ENCODE measurements at regions not wholly inside any gene's neighbourhood (a gene's known extent, or its start where the extent isn't known, plus 50 kb on each side); places are given as distances from the start of the nearest gene placed in this dataset.

GRCh38 chr3:1527786-1528185 is 435.0 kb downstream of the CNTN6 start:
- TF ChIP-seq CTCF (IDR thresholded peaks at IDR 0.05) = no peak
- H3K27ac ChIP-seq = no peak overlapping the region
- no peak overlapping the region for H3K4me3 ChIP-seq
- DNase-seq (ENCODE audit: low spot score) = no peak

- DNase-seq (ENCODE audit: low spot score) = no peak
- Histone ChIP-seq H3K27ac (no peak overlapping the region), H3K4me3 (no peak overlapping the region)
- TF ChIP-seq CTCF (IDR thresholded peaks at IDR 0.05) = no peak
Measured at GRCh38 chr3:1528621-1529020, 435.8 kb downstream of the CNTN6 start.

GRCh38 chr3:1529676-1530075 is 436.9 kb downstream of the CNTN6 start:
- DNase-seq (ENCODE audit: low spot score) = no peak
- Histone ChIP-seq H3K27ac (no peak overlapping the region), H3K4me3 (no peak overlapping the region)
- no peak for TF ChIP-seq CTCF (IDR thresholded peaks at IDR 0.05)

- Histone ChIP-seq H3K4me3 (no peak overlapping the region), H3K27ac (no peak overlapping the region)
- no peak for TF ChIP-seq CTCF (IDR thresholded peaks at IDR 0.05)
- DNase-seq (ENCODE audit: low spot score) = no peak
Measured at GRCh38 chr3:1531981-1532380, 439.2 kb downstream of the CNTN6 start.

- DNase-seq (ENCODE audit: low spot score) = no peak
- TF ChIP-seq CTCF (IDR thresholded peaks at IDR 0.05) = no peak
Measured at GRCh38 chr3:1532935-1533606, 440.2 kb downstream of the CNTN6 start.

GRCh38 chr3:1533763-1534162 is 440.9 kb downstream of the CNTN6 start:
- Histone ChIP-seq H3K27ac (no peak overlapping the region), H3K4me3 (no peak overlapping the region)
- TF ChIP-seq CTCF (IDR thresholded peaks at IDR 0.05) = no peak
- no peak for DNase-seq (ENCODE audit: low spot score)

More at GRCh38 chr3:1532935-1533606, 440.2 kb downstream of the CNTN6 start:
- no peak overlapping the region for H3K27ac ChIP-seq
- H3K4me3 ChIP-seq = no peak overlapping the region

GRCh38 chr3:1534252-1534651 is 441.4 kb downstream of the CNTN6 start:
- DNase-seq (ENCODE audit: low spot score) = no peak
- no peak for TF ChIP-seq CTCF (IDR thresholded peaks at IDR 0.05)
- Histone ChIP-seq H3K27ac (no peak overlapping the region), H3K4me3 (no peak overlapping the region)
